Medulla oblongata (tissue), 1 donor: ENCODE measurements at regions not wholly inside any gene's neighbourhood (a gene's known extent, or its start where the extent isn't known, plus 50 kb on each side); places are given as distances from the start of the nearest gene placed in this dataset.
A peak's percentile ranks its signal among the peaks of the same experiment; 100 is the strongest.

Experiments used
- DNase-seq: peaks from one replicate; pipeline ENCODE4 v3.0.0-alpha.2; 2015; ENCODE audit errors: extremely low spot score

DNA sequence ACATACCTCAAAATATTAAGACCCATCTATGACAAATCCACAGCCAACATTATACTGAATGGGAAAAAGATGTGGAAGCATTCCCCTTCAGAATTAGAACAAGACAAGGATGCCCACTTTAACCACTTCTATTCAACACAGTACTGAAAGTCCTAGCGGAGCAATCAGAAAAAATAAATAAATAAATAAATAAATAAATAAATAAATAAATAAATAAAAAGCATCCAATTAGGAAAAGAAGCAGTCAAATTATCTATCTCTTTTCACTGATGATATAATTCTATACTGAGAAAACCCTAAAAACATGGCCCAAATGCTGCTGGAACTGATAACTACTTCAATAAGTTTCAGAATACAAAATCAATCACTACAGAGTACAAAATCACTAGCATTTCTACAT, 67.5 kb downstream of the PRR32 start:
- DNase-seq, result no peak

DNA sequence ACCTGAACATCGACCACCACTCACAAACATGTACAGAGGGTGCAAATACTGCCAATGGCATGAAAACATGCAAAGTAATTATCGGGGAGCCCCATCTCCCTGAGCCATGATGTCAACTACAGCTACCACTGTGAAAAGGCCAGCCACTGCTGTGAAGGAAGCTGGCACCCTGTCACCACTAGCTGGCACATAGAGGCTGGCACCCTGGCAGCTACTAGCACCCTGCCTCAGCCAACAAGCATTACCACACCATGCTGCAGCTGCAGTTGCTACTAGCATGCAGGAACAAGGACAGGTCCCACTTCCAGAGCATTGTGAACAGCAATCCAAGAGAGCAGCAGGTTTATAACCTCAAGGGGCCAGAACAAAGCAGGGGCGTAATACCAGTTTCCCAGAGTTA, 81.4 kb downstream of the PRR32 start:
- DNase-seq, result no peak

DNA sequence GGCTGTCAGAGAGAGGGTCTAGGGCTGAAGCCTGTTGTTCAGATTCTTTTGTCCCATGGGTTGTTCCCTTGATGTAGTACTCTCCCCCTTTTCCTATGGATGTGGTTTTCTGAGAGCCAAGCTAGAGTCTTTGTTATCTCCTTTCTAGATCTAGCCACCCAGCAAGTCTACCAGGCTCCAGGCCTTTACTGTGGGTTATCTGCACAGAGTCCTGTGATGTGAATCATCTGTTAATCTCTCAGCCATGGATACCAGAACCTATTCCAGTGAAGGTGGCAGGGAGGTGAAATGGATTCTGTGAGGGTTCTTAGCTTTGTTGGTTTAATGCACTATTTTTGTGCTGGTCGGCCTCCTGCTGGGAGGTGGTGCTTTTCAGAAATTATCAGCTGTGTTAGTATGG, 109.5 kb downstream of the PRR32 start:
- DNase-seq, result no peak

DNA sequence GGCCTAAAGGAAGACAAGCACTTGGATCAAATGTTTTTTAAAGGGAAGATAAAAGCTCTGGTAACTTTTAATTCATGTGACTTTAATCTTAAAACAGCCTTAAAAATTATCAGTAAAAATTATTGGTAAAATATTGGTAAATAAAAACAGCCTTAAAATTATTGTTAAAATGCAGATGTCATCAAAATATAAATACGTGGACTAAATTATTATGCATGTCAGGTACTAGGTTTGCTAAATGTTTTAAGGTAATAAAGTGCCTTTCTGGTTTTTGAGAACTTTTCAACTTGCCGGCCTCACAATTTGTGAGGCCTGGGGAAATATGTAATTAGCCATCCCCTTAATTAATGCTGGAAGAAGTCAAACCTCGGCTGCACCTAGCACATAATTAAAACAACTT, 147.7 kb downstream of the PRR32 start:
- no peak for DNase-seq

DNA sequence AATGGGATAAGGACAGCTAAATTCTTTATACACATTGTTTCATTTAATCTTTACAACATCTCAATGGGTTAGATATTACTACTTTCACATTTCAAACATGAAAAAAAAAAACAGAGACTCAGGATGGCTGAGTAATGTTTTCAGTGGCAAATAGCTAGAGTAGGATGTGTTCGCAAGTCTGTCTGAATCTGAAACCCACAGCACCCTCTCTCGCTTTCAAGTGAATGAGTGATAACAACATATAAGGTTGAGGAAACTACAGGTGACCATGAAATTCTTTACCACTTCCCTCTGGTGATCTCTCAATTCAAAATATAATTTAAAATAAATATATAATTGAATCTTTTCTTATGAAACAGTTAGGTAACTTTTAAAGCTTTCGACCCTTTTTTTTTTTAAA, 162.6 kb downstream of the PRR32 start:
- no peak for DNase-seq

DNA sequence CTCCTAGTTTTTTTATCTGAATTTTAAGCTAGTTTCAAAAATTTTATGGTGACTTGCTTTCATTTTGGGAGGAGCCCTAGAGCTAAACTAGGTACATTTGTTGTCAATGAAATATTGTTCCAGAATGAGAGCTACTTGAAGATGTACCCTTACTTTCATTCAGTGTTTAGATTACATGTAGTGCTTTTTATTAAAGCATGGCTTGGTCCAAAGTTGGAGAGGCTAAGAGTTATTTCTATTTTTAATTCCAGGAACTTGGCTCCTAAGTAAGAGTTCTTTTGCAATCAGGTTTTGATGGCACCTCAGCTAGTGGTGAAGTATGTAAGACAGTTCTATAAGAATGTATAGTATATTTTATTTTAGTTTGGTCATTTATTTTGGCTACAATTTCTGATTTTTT, 165.5 kb downstream of the PRR32 start:
- DNase-seq, result no peak

DNA sequence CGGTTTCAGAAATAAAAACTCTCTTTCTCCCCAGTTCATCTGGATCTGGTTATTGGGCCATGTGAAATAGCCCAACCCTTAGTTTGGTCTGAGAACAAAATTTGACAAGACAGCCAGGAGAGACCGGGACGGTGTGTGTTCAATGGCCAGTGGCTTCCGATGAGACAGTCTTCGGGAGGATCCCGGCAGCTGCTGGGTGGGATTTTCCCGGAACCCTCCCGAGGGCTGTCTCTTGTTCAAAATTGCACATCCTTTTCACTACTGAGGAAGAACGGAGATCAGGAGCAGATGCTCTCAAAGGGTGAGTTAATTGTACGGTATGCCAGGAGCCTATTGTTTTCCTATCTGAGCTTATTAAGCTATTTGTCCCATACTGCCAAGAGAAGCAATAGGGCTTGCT, 166.5 kb downstream of the PRR32 start:
- DNase-seq, result no peak

DNA sequence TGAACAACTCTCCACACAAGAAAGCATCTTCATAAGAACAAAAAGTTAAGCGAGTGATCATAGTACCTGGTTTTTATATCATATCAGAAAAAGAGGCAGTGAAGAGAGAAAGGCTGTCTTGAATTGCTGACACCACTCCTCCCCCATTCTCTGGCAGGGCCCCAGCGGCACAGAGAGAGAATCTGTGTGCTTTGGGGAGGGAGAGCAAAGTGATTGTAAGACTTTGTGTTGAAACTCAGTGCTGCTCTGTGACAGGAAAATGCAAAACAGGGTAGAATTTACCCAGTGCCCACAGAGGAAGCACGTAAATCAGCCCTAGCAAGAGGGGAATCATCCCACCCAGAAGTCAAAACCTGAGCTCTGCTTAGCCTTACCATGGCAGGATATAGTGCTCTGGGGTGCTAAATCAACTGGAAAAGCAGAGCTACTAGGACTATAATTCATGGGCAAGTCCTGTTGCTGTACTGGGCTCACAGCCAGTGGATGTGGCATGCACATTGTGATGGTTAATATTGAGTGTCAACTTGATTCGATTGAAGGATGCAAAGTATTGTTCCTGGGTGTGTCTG, 174.6 kb downstream of the PRR32 start:
- peak; percentile 10 for DNase-seq

DNA sequence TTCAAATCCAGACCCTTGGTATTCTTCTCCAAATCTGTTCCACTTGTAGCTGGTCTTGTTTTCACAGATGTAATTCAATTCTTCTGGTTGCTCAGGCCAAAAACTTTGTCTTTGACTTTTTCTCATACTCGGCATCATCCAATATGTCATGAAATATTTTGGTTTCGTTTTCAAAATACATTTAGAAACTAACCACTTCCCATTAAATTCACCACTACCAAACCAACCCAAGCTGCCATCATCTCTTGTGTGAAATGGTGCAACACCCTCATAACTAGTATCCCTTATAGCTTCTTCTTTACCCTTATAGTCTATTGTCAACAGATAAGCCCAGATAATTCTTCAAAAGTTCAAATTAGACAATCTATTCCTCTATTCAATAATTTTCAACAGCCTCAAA, 192.1 kb downstream of the PRR32 start:
- no peak for DNase-seq

DNA sequence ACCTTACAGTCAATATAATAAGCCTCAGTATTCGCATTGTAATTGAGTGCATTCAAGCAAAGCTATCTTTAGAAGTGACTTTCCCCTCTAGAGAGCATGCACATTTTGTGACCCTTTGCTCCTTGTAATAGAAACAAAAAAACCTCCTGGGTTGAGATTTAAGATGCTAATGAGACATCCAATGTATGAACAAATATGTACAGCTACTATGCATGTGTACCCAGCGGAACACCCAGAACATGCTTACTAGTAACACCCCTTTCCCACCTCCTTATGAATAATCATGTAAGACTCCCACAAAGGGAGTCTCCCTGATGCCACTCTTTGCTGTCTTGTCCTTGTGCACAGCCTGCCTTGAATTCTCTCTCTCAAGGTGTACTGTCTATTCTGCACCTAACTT, 205.5 kb downstream of the PRR32 start:
- DNase-seq, result no peak

DNA sequence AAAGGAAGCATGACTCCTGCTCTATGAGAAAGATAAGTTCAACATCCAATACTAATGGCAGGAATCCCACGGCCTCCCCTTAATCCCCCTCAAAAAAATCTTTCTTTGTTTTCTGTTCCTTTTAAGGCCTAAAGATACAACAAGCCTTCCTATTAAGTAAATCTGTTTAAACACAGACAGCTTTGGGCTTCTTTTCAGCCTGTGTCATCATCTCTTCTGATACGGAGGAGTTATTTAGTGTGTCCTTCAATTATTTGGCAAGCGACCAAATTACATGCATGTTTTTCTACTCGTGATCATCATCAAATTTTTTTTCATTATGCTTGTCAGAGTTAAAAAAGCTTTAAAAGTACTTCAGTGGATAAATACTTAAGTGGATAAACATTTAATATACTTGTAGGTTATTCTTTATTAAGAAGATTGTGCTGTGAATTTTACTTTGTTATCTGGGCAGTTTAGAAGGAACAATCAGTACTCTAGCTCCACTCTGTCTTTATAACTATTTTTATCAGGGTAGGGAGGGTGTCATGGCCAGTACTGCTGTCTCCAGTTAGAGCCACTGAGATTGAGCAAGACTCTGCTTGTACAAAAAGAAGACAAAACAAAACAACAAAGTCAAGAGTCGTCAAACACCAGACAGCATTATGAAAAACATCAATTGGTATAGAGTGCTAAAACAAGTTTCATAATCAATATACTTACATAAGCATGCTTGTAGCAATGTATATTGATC, 210.7 kb downstream of the PRR32 start:
- no peak for DNase-seq

DNA sequence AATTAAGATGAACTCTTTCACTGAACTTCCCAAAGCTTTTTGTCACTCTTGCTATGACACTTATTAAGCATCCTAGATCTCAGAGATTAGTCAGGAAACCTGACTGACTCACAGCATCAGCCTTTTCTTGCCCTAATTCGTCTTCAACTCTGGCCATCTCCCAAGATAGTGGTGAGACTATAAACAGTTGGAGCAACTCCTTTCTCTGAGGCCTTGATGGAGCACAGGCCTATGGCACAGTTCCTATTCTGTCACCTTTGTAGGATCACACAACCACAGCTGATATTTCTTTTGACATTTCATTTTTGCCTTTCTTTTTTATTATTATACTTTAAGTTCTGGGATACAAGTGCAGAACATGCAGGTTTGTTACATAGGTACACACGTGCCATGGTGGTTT, 217.6 kb downstream of the PRR32 start:
- DNase-seq, result no peak

DNA sequence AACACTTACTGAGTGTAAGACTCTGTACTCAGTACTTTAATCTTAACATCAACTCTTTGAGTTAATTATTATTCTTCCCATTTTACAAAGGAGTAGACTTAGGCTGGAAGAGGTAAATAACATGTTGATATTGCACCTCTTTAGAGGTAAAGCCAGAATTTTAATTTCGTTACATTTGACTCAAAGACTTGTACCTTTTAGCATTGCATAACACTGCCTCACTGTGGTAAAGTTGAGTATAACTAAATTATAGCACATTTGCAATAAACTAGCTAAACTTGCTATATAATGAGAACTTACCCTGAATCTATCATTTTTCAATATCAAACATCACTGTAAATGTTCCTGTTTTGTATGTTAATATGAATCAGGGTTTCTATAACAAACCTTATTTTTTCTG, 218.5 kb downstream of the PRR32 start:
- DNase-seq, result peak; percentile 2

DNA sequence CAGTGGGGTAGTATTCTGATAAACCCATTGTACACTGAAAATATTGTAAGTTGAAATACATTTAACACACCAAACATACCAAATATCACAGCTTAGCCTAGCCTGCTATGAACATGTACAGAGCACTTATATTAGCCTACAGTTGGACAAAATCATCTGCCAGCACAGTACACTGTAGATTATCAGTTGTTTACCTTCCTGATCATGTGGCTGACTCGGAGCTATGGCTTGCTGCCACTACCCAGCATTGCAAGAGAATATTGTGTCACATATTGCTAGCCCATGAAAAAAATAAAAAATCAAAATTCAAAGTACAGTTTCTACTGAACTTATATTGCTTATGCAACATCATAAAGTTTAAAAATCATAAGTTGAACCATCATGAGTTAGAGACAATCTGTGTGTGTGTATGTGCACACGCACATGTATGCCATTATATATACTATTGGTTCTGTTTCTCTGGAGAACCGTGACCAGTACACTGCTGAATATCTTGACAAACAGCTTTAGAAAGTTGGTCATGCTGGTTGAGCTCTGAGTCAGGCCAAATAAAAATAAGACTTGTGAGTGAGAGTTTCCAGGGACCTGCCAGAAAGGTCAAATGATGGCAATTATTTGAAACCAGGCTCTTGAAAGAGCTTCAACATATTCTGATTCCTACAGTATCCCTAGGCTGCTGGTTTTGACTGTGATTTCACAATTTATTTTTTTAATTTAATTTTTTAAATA, 238.5 kb downstream of the PRR32 start:
- no peak for DNase-seq

DNA sequence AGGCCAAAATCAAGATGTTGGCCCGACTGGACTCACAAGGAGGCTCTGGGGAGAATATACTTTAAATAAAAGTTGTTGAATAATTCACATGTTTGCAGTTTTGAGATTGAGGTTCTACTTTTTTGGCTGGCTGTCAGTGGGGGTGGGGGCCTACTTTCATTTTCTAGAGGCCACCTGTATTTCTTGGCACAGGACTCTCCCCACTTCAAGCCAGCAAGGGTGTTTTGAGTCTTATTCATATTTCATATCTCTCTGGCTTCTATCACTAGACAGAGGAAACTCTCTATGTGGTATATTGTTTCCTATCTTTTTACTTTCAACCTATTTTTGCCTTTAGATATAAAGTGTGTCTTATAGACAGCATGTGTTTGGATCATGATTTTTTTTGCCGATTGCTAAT, 266.4 kb downstream of the PRR32 start:
- no peak for DNase-seq

DNA sequence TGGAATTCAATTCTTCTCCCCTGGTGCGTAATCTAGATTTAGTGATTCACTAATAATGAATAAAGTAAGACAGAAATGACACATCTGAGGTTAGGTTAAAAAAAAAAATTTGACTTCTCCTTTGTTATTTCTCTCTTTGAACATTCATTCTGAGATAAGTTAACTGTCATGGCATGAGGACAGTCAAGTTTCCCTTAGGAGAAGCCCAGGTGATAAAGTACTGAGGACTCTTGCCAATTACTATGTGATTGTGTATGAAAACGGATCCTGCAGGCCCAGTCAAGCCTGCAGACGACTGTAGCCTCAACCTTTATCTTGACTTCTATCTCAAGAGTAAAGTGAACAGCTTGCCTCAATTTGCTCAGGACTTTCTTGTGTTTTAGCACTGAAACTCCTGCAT, 293.2 kb downstream of the PRR32 start:
- DNase-seq, result no peak

DNA sequence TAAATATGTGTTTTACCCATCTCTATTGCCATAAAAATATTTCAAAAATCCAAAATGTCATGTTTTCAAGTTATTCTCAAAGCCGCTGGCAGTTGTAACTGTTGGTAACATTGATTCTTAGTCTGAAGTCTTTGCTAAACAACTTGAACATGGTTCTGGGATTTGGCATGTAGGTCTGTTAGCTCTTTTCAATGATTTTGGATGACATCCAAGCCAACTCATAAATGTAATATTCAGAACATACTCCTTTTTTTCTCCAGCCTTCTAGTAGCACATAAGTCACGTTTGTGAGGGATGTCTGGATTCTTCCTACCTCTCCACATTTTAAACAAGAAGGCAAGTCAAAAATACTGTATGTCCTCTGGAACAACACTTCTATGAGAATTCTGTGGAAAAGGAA, 305.3 kb downstream of the PRR32 start:
- no peak for DNase-seq

DNA sequence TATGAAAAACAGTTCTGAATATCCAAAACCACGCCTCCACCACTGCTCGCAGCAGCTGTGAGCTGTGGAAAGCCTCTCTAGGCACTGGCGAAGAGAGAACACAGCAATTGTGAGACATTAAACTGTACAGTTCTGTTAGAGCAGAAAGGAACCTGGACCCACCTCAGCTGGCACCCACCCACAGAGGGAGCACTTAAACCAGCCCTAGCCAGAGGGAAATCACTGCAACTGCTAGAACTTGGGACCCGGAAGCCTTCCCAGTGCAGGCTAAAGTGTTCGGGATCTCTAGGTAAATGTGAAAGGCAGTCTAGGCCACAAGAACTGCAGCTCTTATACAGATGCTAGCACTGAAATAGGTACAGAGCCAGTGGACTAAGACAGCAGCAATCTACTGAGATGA, 308.8 kb downstream of the PRR32 start:
- DNase-seq, result no peak

DNA sequence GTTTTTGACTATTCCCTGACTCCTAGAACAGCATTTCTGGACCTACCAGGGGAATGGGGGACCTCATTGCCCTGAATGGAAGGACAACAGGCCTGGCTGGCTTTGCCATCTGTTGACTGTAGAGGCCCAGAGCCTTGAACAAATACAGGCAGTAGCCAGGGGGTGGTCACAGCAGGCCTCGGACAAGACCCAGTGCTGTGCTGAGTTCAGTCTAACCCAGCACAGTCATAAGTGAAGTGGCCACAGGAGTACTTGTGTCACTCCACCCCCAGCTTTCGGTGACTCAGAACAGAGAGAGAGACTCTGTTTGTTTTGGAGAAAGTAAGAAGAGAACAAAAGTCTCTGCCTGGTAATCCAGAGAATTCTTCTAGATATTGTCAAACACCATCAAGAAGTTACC, 310.0 kb downstream of the PRR32 start:
- no peak for DNase-seq

DNA sequence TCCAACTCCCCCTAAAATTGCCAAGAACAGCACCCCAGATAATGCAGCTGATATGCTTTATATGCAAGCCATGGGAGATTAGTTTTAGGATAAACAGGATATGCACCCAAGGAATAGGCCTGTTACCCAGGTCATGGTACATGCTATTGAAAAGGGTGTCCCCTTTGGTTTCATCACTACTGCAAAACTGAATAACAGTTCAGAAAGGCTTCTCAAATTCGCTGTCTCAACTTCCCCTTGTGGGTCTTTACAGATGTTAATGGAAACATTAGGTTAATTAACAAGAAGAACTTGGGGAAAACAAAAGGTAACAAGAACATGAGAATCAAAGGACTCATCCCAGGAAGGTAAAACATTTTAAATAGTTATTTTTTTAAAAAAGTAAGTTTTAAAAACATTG, 318.7 kb downstream of the PRR32 start:
- DNase-seq, result no peak

DNA sequence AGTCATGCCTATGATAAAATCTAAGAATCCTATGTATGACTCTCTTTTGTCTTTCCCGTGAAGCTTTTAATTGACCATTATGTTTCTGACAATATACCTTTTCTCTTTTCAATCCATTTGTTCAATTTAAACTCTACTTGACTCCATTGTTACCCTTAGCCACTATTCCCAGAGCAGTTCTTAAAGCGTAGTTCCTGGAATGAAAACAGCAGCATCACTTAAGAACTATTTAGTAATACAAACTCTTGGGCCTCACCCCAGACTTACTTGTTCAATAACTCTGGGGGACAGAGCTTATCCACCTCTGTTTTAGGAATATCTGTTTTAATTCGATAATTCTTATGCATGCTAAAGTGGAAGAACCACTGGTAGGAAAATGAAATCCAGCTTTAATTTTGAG, 358.4 kb downstream of the PRR32 start:
- DNase-seq, result no peak

DNA sequence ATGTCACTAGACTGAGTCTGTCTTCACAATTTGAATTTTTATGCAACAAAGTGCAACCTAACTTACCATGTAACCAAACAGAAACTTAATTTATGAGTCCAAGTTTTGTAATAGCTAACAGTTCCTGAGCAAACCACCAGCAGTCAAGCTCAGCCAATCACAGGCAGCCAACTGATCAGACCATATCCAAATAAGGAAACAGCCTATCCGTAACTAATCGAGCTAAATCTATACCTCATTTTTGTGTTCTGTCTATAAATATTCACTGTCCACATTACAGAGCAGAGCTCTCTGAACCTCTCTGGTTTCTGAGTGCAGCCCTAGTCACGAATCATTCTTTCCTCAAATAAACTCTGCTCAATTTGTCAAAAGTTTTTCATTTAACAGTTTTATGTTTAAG, 367.6 kb downstream of the PRR32 start:
- DNase-seq, result no peak

DNA sequence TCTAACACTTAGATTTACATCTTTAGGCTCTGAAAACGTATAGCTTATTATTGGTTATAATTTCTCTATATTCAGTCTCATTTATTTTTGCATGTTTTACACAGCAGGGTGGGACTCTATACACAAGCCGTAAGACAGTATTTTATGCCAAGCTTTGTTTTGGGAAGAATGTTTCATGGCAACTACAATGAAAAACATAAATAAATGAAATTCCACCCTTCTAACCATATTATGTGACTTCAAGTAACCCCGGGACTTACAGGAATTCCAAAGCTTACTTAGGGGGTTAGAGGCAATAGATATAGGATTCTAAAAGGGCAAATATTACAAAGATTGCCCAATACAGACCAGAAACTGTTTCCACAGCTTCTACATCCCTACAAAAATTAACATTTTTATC, 370.9 kb downstream of the PRR32 start:
- DNase-seq, result no peak
